ENCODE measurements at regions not wholly inside any gene's neighbourhood (a gene's known extent, or its start where the extent isn't known, plus 50 kb on each side); places are given as distances from the start of the nearest gene placed in this dataset.

GRCh38 chr14:71557351-71557750, 374.9 kb upstream of the RGS6 start:
- no peak for TF ChIP-seq POLR2A (IDR thresholded peaks at IDR 0.05)
- TF ChIP-seq CTCF (IDR thresholded peaks at IDR 0.05), result no peak

All from uterus (tissue), 2 donors.